Stimulated activated CD4-positive, alpha-beta T cell treated with anti-CD3 and anti-CD28 coated beads, TNF-alpha, amount 100 ng/mL, for 4 hours (primary cell): ENCODE measurements at regions not wholly inside any gene's neighbourhood (a gene's known extent, or its start where the extent isn't known, plus 50 kb on each side); places are given as distances from the start of the nearest gene placed in this dataset.
"Not testable (repeated sequence)": the region's sequence is repeated elsewhere in the genome, so short reads cannot be mapped to it uniquely, and the experiment has no call there.

Source experiments
- DNase-seq, 3 experiments: peaks; one replicate each; pipeline ENCODE4 v3.0.0-alpha.2; 2020; ENCODE audit warnings: low read depth in 3 of 3

DNA sequence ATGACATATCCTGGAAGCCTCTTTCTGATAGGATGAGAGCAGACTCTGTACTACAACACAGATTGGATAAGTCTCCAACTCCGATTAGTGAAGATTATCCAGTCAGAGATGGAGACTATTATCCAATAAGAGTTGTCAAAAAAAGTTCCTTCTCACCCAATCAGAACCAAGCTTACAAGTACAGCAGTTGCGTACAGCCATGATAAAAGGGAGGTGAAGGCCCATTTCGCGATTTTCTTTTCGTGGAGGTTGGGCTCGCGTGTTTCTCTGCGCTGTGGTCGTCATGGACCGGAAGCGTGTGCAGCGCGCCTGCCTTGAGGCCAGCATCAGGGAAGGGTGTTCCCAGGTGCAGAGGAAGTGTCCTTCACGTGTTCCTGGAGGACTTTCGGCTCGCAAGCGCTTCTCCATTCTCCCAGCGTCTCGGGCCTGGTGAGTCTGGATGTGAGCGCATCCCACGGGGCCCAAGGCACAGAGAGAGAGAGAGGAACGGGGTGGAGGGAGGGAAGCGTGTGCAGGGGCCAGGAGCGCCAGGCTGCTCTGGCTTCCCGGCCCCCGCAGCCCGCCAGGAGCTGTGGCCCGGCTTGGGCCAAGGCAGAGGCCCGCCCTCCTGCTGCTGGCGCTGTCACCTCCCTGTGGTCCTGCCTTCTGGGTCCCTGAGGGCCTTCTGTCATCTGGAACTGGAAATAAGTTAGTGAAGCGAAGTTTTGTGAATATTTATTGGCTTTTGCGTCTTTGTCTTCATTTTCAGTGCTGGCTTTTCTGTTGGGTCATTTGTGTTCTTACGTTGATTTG lies 53.9 kb downstream of the CDRT15L2 start:
- not testable (repeated sequence) for DNase-seq

DNA sequence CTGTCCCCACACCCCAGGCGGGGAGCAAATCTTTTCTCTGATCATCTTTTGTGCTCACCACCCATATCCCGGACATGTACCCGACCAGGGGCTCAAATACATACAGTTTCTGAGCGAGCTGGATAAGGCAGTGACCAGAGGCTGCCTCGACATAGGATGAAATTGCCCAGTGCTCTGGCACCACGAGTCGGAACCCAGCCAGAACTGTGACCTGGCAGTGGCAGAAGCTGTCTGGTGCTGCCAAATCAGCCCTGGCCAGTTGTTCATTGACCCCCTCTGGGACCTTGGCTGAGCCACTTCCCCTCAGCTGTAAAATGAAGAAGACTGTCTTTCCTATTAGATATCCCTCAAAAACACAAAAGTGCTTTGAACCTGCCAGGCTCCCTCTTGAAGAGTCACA lies 60.6 kb downstream of the CDRT15L2 start:
- not testable (repeated sequence) for DNase-seq

DNA sequence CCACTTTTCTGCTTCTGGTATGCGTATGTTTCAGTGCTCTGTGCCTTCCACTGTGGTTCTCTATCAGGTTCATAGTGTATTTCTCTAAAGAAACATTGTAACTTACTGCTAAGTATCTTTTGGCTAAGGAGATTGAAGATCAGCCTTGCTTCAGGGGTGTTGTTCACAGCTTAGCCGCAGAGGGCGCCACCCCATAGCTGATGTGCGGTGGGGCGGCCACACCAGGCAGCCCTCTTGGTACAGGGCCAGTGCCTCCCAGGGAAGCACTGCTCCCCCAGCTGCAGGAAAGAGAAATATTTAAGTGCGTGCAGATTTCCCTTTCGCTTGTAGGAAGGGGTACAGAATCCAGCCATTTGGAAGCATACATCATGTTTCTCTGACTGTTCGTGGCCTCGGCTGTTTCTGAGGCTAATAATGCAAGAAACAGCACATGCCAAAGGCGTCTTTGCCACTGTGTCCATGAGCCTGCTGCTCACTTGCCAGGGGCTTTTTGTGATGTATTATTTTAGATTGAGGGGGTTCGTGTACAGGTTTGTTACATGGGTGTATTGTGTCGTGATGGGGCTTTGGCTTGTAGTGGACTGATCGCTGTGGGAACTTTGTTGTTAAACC lies 67.2 kb downstream of the CDRT15L2 start:
- DNase-seq: not testable (repeated sequence)

DNA sequence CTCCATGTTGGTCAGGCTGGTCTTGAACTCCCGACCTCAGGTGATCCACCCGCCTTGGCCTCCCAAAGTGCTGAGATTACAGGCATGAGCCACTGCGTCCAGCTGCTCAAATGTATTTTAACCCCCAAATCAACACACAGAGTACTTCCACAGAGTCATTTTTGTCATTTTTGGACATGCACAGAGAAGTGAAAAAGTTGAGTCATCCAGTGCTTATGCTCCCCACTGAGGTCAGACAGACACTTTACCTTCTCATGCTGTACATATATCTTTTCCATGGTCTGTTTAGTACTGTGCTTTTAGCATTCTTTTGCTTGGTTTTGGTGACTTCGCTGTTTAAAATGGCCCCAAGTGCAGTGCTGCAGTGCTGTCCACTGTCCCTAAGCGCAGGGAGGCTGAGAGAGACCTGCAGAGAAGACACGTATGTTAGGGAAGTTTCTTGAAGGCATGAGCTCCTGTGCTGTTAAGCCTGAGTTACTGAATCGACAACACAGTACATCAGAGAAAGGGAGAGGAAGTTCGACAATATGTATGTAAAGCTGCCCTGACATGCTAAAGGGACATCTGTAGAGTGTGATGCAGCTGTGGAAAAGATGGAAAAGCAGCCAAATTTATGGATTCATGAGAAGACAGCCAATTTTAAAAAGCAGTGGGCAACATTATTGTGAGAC lies 69.7 kb downstream of the CDRT15L2 start:
- DNase-seq: not testable (repeated sequence)

DNA sequence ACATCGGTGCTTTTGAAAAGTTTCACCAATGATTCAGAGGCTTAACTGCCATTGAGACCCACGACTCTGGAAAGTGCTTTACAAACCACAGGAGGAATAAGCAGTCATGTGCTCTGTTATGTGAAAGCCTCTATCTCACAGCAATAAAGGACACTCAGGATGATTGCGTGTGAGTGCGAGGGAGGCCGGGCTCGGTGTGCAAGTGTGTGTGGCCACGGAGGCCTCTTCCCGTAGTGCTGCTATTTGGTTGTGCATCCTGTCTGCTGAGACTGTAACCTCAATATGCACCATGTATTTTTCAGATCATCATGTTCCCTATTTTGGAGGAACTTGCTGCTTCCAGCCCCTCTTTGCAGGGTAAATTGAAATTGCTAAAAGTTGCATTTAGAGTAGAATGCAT lies 71.5 kb downstream of the CDRT15L2 start:
- DNase-seq: not testable (repeated sequence)

DNA sequence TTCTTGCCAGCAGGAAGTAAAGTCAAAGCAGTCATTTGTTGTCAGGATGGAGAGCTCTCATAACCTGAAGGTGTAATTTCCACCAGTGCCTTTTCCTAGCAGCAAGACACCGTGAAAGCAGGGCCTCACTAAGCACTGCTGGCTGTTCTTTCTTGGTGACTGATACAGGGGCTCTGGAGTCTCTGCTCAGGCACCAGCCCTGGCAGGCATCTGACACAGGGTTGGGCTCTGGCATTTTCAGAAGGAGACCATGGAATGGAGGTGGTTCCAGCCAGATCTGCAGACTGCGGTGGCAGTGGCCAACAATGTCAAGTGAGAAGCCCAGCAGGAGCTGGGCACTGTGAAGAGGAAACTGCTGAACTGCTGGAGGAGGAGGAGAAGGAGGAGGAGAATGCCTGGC lies 72.2 kb downstream of the CDRT15L2 start:
- DNase-seq: not testable (repeated sequence)

DNA sequence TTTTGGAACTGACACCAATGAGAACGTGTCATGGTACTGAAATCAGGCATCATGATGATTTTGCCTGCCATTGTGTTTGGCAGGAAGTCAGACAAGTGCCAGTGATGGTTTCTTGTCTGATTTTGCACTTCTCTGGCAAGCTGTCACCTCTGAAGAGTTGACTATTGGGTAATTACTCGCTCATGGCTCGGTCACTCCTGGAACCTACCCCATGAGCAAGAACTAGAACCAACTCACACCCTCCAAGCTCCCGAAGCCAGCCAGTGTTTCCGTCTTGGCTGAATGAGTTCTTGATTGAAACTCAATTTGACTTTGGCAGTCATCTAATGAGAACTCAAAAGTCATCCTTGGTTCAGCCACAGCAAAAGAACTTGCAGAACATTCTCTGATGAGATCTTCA lies 73.9 kb downstream of the CDRT15L2 start:
- DNase-seq: not testable (repeated sequence)

DNA sequence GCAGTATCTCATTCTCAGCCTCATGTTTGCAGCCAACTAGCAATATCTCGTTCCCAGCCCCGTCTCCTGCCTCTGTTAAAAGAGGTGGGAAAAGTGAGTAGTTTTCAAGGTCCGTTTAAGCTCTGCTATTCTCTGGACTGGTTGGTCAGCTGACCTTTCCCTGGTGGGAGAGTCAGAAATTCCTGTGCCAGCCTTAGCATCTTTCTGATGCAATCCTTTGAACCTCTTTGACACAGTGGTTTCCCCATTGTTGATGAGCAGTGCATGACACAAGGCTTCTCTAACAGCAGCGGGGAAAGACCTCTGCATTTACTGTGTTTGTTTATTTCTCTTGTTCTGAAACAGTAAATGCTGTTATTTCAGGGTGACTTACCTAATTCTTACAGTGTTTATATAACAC lies 74.6 kb downstream of the CDRT15L2 start:
- not testable (repeated sequence) for DNase-seq

DNA sequence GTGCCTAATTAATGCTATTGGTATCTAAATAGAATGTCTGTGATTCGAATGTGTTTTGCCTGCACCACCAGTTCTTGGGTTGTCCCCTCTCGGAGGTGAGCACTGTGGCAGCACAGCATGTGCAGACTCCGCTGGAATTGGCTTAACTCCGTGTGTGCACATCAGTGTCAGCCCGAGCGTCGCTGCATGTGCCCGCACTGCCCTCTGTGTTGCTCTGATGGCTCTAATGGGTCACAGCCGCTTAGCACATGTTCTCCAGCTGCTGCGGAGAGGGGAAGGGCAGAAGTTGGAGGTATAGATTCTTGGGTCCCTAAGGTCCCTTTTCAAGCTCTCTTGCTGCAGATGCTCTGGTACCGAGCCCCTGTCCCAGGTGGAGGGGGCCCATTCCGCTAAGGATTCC lies 75.1 kb downstream of the CDRT15L2 start:
- DNase-seq: not testable (repeated sequence)

DNA sequence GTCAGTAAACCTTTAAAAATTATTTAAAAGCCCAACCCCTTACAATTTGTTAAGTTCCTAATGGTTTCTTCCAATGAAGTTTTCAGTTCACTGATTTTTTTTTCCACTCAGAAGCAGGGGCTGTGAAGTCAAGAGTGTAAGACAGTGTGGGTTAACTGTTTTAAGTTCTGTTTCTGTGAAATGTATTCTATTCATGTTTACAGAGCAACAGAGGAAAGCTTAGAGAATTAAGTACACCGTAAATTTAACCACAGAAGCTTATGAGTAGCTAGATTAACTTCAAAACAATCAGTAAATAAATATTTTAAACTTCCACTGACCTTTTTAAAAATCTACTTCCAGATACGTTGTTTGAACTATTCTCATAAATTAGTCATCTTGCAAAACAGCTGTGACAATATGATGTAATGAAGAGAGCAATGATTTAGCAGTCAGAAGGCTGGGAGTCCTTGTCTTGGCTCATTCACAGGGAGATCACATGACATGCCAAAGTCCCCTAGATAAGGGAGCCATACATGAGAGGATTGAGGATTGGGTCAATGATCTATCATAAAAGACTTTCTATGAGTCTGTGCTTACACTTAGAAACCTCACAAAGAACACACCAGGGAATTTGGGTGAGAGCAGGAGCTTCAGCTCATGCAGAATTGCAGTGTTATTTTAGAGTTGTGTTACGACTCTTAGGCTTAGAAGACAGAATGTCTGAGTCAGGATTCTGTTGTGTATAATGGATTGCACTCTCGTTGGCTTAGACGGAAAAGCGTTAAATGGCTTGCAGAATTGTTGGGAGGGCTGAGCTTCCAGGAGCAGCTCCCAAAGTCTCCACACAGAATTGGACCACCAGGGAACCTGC lies 85.8 kb downstream of the CDRT15L2 start:
- DNase-seq: not testable (repeated sequence)

DNA sequence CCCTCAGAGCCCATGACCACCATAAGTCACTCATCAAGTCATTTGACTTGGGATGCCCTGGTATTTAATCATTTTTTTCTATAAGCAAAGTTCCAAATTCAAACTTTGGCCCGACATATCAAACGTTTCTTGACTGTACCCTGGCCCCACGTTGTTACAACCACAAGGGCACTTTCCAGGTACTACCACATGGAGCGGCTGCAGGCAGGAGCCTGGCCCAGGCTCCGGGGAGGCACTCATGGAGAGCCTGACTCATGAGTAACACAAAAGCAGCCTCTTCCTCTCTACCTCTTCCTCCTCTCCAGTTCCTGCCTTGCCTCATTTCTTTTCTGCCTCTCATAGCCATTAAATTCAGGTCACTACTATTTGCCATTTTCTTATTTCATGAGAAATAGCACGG lies 87.2 kb downstream of the CDRT15L2 start:
- DNase-seq: not testable (repeated sequence)

DNA sequence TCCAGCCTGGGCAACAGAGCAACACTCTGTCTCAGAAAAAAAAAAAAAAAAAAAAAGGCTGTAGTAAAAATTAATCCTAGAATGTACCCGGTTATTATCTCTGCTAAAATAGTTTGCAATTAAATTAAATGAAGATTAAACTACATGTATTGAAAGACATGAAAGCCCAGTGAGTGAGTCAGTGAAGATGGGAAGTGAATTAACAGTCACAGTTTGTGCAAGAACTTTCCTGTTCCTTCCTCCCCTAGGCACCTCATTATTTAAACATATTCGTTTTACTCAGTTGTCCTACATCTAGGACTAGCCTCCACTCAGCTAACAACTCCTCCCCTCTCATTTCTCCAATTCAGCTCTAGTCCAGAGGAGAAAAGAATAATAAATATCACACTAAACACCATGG lies 88.2 kb downstream of the CDRT15L2 start:
- not testable (repeated sequence) for DNase-seq

DNA sequence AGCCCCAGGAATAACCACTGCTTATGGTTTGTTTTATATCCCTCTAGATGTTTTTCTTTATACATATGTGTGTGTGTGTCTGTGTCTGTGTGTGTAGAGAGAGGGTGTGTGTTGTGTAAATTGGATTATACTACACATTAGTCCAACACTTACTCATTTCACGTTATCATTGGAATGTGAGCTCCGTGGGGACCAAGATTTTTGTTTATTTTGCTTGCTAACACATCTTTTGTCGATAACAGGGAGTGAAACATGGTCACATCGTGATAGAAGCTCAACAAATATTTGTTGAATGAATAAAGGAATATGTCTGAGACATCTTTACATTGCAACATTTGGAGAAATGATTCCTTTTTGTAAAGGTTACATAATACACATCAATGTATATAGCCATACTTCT lies 88.8 kb downstream of the CDRT15L2 start:
- DNase-seq: not testable (repeated sequence)

DNA sequence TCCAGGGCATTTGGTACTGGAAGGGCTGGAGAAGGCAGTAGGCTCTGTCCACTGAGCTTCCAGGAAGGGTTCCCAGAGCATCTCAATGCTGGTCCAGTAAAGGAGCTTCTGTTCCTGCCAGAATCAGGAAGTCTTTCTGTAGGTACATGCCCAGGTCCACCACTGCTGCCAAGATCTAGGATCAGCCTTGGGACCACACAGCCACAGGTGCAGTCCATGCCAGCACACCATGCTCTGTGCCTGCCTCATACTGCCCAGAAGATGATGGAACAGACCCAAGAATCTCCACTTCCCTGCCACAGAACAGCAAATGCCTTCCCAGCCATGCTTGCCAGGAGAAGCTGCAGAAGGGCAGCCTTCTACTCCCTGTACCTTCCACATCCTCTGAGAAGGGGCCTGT lies 89.3 kb downstream of the CDRT15L2 start:
- not testable (repeated sequence) for DNase-seq

DNA sequence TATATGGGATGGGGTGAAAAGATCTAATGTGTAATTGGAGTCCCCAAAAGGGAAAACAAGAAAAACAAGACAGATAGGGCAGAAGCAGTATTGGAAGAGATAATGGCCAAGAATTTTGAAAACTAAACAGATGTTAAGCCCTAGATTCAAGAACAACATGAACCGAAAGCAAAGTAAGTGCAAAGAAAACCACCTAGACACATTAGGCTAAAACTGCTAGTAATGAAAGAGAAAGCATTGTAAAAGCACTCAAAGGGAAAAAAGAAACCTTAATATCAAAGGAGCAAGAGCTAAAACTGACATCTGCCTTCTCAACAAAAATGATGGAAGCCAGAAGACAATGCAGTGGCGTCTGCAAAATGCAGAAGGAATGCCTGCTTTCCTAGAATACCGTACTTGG lies 91.0 kb downstream of the CDRT15L2 start:
- not testable (repeated sequence) for DNase-seq

DNA sequence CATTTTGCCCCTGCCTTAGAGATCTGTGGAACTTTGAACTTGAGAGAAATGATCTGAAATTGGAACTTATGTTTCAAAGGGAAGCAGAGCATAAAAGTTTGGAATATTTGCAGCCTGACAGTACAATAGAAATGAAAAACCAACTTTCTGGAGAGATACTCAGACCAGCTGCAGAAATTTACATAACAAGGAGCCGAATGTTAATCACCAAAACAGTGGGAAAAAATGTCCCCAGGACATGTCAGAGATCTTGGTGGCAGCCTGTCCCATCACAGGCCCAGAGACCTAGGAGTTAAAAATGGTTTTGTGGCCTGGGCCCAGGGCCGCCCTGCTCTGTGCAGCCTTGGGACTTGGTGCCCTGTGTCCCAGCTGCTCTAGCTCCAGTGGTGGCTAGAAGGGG lies 94.8 kb downstream of the CDRT15L2 start:
- DNase-seq: not testable (repeated sequence)

DNA sequence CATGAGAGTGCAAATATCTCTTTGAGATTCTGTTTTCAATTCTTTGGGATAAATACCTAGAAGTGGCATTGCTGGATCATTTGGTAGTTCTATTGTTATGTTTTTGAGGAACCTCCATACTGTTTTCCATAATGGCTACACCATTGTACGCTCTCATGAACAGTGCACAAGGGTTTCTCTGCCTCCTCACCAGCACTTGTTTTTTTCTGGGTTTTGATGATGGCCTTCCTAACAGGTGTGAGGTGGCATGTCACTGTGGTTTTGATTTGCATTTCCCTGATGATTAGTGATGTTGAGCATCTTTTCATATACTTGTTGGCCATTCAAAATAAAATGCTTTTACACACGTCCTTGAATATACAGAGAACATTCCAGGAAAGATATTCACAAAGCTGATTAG lies 96.2 kb downstream of the CDRT15L2 start:
- not testable (repeated sequence) for DNase-seq

DNA sequence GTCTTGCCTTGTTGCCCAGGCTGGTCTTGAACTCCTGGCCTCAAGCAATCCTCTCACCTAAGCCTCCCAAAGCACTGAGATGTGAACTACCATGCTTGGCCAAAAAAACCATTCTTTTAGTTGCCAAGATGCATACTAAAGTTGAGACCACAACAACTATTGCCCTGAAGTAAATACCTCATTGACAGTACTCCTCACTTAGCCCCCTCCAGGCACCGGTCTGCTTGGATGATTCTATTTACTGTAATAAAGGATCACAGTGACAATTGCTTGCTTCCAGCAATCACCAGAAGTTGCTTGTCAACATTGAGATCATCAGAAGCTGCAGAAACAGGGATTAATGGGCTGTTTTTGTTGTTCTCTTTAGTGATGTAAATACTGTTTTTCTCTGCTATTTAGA lies 97.1 kb downstream of the CDRT15L2 start:
- not testable (repeated sequence) for DNase-seq

DNA sequence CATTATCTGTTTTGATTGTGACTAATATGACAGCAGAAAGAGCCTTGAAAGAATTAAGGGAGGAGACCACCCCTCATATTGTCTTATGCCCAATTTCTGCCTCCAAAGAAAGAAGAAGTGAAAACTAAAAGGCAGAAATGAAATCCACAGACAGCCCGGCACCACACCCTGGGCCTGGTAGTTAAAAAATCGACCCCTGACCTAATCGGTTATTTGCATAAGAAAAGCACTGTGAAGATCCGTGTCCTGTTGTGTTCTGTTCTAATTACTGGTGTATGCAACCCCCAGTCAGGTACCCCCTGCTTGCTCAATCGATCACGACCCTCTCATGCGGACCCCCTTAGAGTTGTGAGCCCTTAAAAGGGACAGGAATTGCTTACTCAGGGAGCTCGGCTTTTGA lies 97.9 kb downstream of the CDRT15L2 start:
- not testable (repeated sequence) for DNase-seq

DNA sequence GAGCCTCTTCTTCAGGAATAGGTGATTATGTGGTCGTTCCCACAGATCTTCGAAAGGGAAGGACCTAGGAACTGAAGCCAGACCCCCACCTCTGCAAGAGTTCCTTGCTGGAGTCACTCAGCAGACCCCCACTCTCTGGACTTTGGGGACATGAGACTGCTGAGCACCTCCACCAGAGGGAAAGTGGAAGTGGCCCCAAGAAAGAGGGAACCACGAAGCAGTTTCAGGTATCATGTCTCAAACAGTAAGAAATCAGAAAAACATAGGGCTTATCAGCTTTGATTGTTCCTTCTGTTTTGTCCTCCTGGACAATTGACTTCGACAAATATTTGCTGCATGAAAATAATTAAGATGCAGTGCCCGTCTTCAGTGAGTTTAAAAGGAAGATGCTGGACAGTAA lies 98.9 kb downstream of the CDRT15L2 start:
- DNase-seq: not testable (repeated sequence)
